ENCODE measurements at regions not wholly inside any gene's neighbourhood (a gene's known extent, or its start where the extent isn't known, plus 50 kb on each side); places are given as distances from the start of the nearest gene placed in this dataset.

DNA sequence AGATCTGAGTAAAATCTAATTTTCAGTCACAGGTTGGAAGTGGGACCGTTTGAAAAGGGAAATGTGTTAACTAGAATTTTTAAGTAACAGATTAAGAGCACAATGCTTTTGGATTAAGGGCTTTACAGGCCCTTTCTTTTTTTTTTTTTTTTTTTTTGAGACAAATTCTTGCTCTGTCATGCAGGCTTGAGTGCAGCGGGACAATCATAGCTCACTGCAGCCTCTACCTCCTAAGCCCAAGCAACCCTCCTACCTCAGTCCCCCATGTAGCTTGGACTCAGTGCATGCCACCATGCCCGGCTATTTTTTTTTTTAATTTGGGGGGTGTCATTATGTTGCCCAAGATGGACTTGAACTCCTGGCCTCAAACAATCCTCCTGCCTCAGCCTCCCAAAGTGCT, 363.7 kb downstream of the LIG4 start:
- DNase-seq, result no peak

DNA sequence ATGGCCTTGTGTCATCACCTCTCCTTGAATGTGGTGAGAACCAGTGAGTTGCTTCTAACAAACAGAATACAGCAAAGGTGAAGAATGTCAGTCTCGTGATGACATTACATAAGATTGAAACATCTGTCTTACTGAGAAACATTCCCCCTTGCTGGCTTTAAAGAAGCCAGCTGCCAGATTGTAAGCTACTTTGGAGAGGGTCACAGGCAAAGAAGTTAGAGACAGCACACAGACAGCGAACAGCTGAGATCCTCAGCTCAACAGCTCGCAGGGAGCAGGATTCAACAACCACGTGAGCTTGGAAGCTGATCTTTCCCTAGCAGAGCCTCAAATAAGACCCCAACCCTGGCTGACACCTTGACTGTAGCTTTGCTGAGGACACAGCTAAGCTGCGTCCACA, 367.9 kb downstream of the LIG4 start:
- no peak for DNase-seq

DNA sequence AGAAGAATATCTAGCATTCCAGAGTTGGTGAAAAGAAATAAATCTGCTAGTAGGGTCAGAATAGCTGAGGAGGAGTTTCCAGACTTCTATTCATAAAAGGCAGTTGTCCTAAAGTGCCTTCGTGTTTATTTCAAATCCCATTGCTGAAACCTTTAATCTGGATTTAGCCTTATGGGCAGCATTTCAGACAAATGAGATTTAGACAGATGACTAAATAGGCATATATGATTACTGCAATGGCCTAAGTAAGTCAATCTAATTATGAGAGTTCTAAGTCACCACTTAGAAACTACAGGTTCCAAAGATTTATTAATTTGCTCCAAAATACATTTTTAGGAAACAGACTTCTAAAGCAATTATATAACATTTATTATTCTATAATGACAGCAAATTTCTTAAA, 368.7 kb downstream of the LIG4 start:
- no peak for DNase-seq

DNA sequence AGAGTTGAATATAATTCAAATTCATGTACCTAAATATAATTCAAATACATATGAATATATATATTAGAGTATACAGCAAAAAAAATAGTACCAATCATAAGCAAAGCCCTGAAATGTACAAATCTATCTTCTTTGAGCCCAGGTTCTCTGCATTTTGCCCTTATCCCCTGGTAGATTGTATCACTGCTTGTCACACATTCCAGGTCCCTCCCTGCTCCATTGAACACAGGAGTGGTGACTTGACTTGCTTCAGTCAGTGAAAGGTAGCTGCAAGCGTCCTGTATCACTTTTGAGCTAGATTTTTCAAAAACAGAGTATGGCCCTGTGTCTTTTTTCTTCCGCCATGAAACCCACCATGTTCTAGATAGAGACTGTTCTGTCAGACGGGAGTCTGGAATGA, 369.4 kb downstream of the LIG4 start:
- DNase-seq, result no peak

DNA sequence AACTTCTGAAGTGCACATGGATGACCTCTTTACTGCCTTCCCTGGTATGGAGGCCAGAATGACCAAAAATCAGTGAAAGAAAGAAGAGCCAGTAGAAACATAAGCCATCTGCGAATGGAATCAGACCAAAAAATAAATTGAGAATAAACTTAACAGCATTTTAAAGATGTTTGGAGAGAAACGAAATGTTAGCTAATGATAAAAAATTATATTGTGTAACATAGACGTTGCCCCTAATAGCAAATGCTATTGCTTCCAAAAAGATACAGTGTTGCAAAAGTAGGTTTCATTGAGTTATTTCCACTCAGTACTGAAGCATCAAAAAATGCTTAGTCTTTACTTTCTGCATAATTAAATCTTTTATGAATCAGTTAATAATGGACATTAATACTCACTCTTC, 371.7 kb downstream of the LIG4 start:
- DNase-seq, result no peak

DNA sequence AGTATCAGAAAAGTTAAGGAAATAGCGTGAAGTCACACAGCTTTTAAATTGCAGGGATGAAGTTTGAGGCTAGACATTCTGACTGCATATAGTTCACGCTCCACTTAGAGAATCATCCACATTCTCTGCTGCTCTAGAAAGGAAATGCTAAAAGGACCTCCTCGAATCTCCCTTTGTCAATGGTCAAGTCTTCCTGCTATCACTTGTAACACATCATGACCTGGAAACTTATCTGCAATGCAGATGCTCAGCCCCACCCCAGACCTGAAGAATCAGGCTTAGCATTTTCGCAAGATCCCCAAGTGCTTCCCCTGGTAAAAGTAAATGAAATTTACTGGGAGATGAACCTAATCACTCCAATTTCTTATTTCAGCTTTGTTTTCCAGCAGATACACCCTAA, 372.1 kb downstream of the LIG4 start:
- no peak for DNase-seq

DNA sequence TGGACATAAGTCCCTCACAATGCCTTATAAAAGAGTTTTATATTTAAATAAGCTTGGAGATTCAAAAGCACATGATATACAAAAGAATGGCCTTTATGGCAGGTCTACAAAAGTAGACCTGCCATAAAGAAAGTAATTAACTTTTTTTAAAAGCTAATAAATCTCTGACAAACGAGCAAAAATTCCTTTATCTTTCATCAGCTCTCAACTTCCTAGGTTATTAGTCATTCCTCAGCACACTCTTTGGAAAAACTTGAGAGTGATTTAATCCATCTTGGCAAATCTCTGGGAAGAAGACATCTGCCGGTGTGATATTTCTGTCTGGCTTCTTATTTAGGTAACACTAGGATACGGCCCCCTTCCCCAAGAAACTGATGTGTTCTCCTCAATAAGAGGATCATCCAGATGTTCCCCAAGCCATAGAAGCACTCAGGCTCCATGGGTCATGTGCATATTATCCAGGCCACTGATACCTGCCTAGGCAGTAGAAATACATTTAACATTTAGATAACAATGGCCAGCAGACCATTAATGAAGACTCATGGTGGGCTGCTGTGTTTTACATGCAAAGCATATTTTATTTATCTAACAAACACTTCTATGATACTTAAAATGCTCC, 372.7 kb downstream of the LIG4 start:
- DNase-seq, result no peak

DNA sequence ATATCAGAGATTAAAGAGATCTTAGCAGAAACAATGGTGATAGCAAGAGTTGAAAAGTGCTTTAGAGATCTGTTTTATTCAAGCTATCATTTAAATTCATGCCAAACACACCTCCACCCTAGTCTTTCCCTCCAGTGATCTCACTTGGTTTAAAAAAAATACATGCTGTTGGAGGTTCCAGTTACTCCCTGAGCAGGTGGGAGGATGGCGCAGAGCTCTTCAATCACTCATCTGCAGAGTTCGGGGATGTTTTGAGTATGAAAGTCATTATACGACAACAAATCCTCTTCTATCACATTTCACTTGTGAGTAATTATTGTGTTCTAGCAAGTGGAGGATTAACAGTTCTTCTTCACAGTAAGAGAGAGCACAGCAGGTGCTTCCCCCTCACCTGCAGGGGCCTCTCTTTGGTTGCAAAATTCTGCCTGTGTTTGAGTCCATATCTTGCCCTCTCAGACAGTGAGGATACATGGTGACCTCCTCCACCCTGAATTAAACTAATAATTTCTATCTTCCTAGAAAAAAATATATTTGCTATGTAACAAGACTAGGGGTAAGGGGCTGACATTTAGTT, 376.7 kb downstream of the LIG4 start:
- DNase-seq, result no peak

DNA sequence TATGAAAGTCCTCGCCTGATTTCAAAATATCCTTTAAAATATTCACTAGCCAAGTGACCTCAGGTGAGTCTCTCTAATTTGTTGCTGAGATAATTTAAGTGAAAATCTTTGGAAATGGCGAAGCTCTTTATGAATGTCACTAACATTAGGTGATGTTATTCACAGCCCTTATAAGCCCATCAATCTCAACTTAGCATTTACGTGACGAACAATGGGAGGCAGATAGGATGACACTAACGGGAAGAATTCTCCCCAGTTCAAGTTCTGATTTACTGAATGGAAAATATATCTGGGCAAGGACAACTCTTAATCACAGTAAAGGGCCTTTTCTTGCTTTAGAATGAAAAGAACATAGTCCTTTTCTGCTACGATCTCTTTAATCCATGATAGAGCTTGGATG, 378.7 kb downstream of the LIG4 start:
- no peak for DNase-seq

DNA sequence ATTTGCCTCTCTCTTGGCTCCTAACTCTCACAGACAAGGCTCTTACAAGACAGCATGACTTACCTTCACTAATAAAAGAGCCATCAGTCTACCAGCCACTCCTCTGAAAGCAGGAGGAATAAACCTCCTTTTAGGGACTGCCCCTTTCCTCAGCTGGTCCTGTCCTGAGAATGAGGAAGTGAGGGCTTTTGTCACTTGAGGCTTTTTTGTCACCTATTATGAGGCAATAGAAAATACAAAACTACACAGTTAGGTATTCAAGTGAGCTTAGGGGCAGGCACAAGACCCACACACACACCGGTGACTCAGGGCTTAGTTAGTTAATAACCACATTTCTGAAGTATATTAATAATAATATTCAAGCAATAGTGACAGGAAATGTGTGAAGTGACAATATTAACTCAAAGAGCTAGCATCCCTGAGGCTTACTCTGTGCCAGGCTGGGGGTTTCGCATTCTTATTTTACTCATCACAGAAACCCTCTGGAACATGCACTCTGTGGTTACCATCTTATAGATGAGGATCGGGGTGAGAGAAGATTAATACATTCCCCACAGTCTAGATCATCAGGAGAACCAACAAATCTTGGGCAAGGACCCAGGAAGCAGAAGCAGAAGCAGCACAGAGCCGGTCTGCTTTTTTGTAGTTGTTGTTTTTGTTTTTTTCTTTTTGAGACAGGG, 379.9 kb downstream of the LIG4 start:
- DNase-seq, result no peak

DNA sequence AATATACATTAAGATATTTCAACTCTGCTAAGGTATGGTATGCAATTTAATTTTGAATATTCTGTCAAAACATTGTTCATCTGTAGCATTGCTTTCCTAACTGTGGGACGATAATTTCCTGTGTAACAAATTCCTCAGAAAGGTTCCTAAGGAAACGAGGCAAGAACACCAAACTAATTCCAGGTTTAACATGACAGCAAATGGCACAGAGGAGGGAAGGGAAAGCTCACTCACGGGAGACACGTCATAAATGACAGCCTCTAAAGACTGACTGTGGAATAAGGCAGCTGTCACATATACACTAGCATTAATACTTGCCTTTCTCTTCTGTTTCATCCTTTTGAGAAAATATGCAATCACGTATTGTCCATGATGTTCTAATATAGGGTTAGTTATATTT, 380.6 kb downstream of the LIG4 start:
- DNase-seq, result no peak

DNA sequence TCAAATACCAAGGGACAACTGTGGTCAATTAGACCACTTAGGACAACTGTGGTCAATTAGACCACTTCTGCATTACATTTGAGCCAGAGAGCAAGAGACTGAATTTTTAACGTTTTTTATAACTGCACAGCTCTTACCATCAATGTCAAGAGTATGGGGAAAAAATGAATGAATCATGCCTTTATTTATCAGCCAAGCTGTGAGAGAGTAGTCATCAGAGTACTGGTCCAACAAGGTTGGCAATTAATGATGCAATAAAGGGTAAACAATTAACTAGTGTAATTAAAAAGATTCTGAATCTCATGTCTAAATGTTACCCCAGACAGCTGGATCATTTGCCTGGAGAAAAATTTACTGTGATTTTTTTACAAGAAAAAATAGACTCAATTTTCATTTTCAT, 381.1 kb downstream of the LIG4 start:
- no peak for DNase-seq

DNA sequence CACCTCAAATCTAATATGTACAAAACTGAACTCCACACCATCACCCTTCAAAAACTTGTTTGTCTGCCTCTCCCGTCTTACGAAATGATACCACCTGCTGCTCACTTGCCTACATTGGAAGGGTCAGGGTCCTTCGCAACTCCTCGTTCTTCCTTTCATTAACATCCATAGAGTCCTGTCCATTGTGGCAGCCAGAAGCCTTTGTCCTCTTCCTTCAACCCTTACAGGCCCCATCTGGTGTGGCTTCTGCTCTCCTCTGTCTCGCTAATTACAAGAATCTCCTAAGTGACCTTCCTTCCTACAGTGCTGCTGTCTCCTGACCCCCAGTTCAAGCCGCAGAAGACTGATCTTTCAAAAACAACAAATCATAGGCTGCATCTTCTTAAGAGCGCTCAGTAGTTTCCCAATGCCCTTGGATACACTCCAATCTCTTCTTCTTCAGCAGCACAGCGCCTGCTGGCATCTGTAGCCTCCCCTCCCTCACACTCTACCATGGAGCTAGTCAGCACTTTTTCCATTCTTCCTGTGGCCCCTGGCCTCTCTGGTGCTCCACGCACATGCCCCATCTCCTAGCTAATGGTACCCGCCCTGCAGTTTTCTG, 382.7 kb downstream of the LIG4 start:
- DNase-seq, result no peak

DNA sequence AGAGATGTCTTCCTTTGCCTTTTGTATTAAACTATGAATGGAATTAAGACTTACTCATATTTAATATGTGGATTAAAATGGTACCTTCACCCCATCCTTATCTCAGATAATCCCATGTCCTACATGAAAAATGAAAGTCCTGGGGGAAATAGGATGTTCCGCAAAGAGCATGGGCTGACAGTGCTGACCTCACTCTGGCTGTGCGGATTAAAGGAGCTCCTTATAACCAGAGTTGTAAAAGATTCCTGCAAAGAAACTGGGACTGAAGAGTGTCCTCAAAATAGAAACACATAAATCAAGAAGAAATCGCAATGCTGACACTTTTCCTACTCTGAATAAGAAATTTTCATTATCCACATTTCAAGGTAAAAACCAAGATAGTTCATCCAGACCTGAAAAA, 384.5 kb downstream of the LIG4 start:
- no peak for DNase-seq

DNA sequence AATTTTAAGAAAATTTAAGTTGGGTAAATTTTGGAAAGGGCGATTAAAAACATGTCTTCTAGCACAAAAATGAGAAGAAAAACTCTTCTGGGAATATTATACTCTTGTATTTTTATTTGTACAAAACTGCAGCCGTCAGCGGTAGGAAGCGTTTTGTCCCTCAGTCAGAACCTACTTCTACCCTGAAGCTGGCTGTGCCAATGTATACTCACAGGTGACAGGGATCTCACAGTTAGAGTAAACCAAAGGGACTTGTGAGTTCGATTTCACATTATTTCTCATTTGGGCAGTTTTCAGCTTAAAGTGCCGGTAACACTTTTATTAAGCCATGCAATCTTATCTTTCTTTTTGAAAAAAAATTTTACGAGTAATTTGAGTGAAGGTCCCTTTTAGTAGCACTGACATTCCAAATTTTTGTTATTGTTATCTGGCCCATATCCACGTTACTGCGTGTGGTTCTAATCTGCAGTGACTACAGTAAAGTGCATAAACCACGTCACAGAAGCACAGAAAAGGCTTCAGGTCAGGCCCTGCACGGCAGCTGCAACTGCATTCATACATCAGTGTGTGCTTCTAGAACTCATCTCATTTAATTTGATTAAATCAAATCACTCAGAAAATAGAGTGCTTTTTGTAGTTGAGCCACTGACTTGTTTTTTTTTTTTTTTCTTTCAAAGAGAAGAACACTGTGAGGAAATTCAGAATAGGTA, 387.3 kb downstream of the LIG4 start:
- no peak for DNase-seq

DNA sequence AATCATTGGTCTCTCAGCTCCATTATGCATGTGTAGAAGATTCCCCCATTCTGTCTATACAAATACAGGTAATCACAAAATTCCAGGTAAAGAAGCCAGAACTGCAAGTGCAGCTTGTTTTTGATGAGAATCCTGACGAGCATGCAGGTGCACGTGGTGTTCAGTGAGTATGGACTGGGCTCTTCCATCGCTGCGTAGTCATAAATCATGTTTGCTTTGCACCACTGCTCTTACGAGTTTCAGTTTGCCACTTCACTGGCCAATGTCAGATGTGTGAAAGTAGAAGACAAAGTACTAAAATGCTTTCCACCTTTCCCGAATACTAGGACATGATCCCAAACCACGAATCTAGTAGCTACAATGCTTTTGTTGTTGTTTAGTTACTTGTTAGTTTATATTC, 390.7 kb downstream of the LIG4 start:
- DNase-seq, result no peak

DNA sequence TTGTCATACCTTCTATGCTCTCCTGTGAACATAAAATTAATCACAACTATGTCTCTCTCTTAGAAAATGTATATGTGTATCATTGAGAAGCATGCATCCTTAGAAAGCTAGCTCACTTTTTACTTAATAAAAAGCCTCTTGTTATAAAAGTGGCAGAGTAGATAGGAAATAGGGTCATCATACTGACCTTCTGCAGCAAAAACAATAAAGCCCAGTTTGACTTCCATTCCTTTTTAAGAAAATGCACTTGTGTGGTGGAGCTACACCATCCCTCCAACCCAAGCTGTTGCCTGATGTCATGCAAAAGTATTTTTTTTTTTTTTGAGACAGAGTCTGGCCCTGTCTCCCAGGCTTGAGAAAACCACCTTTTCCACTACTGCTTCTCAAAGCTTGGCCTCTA, 393.3 kb downstream of the LIG4 start:
- DNase-seq, result no peak

DNA sequence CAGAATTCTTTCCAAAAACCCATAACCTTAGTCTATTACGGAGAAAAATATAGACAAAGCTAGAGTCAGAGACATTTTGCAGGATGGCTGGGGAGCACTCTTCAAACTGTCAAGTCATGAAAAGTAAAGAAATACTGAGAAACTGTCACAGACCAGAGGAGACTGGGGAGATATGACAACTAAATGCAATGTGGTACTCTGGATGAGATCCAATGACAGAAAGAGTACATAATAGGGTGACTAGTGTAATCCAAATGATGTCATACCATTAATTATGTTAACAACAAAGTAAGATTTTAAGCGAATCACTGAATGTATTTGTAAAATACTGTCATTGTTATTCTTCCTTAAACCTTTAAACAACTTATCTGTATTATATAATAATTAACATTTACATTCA, 393.8 kb downstream of the LIG4 start:
- DNase-seq, result no peak

DNA sequence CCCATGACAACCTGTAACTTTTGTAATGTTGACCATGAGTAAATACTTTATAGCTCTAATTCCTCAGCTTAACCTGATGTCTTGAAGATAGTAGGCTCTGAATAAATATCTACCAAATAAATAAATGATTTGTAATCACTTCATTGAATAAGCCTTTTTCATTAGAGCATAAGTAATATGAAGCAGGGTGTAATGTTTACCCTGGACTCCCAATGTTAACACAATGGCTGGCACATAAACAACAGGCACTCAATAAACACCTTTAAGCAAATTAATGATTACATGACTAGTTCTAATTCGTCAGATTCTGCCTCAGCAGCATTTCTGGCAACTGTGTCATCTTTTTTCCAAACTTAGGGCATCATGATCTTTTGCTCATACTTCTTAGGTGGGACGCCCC, 396.3 kb downstream of the LIG4 start:
- no peak for DNase-seq

DNA sequence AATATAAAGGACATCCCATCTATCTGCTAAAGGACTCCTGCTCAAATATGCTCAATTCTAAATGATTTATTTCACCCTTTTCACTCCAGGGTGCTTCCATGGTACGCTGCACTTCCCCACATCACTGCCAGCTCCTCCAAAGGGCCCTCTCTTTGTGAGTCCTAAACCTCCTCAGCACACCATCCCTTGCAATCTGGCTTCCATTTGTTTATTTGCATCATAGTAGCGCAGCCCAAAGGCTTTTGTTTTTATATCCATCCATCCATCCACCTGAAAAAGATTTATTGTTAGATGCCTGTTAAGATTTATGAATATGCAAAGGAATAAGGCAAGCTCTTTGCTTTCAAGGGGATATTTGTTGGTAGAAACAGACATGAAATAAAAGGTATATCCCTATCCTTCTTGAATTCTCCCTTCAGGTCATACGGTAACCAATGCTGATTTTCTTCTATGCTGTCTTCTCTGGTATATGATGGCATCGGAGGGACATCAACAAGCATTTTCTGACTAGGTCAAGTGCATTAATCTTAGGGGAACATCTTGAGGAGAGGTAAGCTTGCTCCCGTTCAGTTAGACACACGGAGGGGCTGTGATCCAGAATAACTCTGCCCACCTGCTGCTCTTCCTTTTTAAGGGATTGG, 397.6 kb downstream of the LIG4 start:
- no peak for DNase-seq

DNA sequence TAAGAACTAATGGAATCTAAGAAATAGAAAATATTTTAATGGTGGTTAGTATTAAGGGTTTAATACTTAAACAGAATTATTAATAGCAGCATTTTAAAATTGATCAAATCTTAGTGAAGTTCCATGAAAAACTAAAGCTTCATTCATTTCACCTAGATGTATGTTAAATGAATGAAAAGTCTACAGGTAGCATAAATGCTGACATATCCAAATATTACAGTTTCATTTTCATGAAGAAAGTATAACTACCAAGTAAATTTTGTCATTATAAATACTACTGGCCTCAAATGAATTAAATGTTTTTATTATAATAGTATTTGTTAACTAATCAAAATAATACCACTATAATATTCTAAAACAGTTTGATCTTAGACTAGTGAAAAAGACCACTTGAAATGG, 403.3 kb downstream of the LIG4 start:
- DNase-seq, result no peak

DNA sequence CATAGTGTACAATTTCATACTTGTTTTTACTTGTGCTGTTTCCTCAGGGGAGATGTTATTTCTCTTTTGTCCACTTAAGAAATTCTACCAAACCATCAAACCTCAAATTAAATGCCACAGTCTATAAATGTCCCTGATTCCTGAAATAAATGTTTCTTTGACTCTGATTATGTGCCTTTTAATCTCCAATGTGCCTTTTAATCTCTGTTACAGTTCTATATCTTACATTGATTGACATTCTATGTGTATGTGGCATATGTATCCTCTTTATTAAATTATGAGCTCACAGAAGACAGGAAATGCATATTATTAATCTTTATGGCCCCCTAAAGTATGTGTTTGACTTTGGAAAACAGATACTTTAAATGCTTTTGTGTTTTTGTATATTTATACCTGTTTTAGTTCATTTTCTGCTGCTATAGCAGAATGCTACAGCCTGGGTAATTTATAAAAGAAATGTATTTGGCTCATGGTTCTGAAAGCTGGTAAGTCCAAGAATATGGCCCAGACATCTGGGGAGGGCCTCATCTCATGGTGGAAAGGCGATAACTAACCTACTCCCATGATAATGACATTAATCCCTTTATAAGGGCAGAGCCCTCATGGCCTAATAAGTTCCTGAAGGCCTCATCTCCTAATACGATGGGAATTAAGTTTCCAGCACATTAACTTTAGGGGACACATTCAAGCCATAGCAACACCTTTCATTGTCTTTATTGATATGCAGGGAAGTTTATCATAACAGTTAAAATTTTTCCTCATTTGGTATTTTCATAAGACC, 403.9 kb downstream of the LIG4 start:
- DNase-seq, result no peak

DNA sequence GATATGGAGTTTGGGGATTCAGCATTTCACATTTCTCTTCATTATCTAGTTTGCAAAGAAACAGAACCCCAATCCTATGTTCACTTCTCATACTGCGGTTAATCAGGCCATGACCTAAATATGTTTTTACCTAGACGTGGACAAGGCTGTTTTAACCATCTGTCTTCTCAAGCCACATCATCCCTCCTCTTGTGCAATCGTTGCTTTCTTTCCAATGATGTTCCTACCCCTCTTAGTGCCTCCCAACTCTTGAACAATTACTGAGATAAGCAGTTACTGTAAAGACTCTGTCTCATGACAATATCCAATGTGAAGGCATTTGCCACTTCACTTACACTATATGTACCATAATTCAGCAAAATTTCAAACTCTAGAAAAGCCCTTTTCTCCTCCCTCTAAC, 406.2 kb downstream of the LIG4 start:
- DNase-seq, result no peak
